Neural progenitor cell (in vitro differentiated cells): ENCODE measurements at regions not wholly inside any gene's neighbourhood (a gene's known extent, or its start where the extent isn't known, plus 50 kb on each side); places are given as distances from the start of the nearest gene placed in this dataset.

Experiments used
- DNase-seq: peaks from one replicate; pipeline ENCODE4 v3.0.0-alpha.2; 2016; ENCODE audit warnings: low spot score
- H2AFZ ChIP-seq: fragments of 200-600 bp; sonication (generic); replicated peaks from 2 replicates; pipeline ENCODE4 v1.6.1; 2016; ENCODE audit warnings: antibody characterized with exemption
- H3F3A ChIP-seq: fragments of 200-600 bp; sonication (generic); 2 replicates; pipeline ENCODE4 v1.6.1; 2016; ENCODE audit warnings: antibody characterized with exemption, low read depth
- H3K27ac ChIP-seq: fragments of 200-600 bp; sonication (generic); 2 replicates; pipeline ENCODE4 v1.5.1; 2016; ENCODE audit warnings: mild to moderate bottlenecking
- H3K27me3 ChIP-seq: fragments of 200-600 bp; sonication (generic); 2 replicates; pipeline ENCODE4 v1.6.1; 2016; ENCODE audit warnings: mild to moderate bottlenecking, moderate library complexity
- H3K36me3 ChIP-seq: fragments of 200-600 bp; sonication (generic); 2 replicates; pipeline ENCODE4 v1.5.1; 2016
- H3K4me1 ChIP-seq: fragments of 200-600 bp; sonication (generic); 2 replicates; pipeline ENCODE4 v1.6.1; 2016; ENCODE audit warnings: mixed run types
- H3K4me2 ChIP-seq: fragments of 200-600 bp; sonication (generic); 2 replicates; pipeline ENCODE4 v1.6.1; 2016
- H3K4me3 ChIP-seq: fragments of 200-600 bp; sonication (generic); 2 replicates; pipeline ENCODE4 v1.5.1; 2016
- H3K79me2 ChIP-seq: fragments of 200-600 bp; sonication (generic); 2 replicates; pipeline ENCODE4 v1.6.1; 2016; ENCODE audit warnings: low read depth
- H3K9ac ChIP-seq: fragments of 200-600 bp; sonication (generic); 2 replicates; pipeline ENCODE4 v1.6.1; 2016
- H3K9me3 ChIP-seq: fragments of 200-600 bp; sonication (generic); 2 replicates; pipeline ENCODE4 v1.5.1; 2016; ENCODE audit warnings: low read depth
- H4K20me1 ChIP-seq: fragments of 200-600 bp; sonication (generic); 2 replicates; pipeline ENCODE4 v1.6.1; 2016; ENCODE audit warnings: low read depth
- H3K27ac Mint-ChIP-seq: 3 replicates; pipeline ENCODE4 v1.8.0; 2021; ENCODE audit warnings: mixed read lengths
- H3K27me3 Mint-ChIP-seq: 2 replicates; pipeline ENCODE4 v1.8.0; 2022; ENCODE audit warnings: low read depth, mild to moderate bottlenecking, inconsistent platforms, moderate library complexity, mixed read lengths; ENCODE audit not compliant: insufficient read depth
- H3K36me3 Mint-ChIP-seq: 3 replicates; pipeline ENCODE4 v1.8.0; 2021; ENCODE audit warnings: mixed read lengths
- H3K4me1 Mint-ChIP-seq: 3 replicates; pipeline ENCODE4 v1.8.0; 2021; ENCODE audit warnings: mixed read lengths
- H3K4me3 Mint-ChIP-seq: 3 replicates; pipeline ENCODE4 v1.8.0; 2021; ENCODE audit warnings: mild to moderate bottlenecking, moderate library complexity, mixed read lengths
- H3K9me3 Mint-ChIP-seq: 3 replicates; pipeline ENCODE4 v1.8.0; 2020; ENCODE audit warnings: mixed read lengths
- CTCF ChIP-seq: fragments of 200-600 bp; sonication (generic); IDR thresholded peaks from 2 replicates; pipeline ENCODE4 v1.5.1; 2017; ENCODE audit warnings: antibody characterized with exemption, mild to moderate bottlenecking
- EZH2 ChIP-seq: fragments of 200-600 bp; sonication (generic); IDR thresholded peaks from 2 replicates; pipeline ENCODE4 v1.6.1; 2017; ENCODE audit warnings: antibody characterized with exemption, mild to moderate bottlenecking, moderate library complexity
- EZH2phosphoT487 ChIP-seq: fragments of 200-600 bp; sonication (generic); IDR thresholded peaks from 2 replicates; pipeline ENCODE4 v1.6.1; 2017; ENCODE audit warnings: antibody characterized with exemption

GRCh38 chr10:91017198-91017597 is 96.3 kb upstream of the ANKRD1 start:
- no peaks in the 10 kb centered on the region for H3K36me3 ChIP-seq
- Mint-ChIP-seq H3K36me3 (no peaks in the 10 kb centered on the region), H3K27me3 (peaks cover 5% of the 10 kb centered on the region), H3K27ac (no peak overlapping the region), H3K9me3 (no peaks in the 10 kb centered on the region), H3K4me3 (no peak overlapping the region), H3K4me1 (no peaks in the 10 kb centered on the region)
- no peak for TF ChIP-seq CTCF
- no peak for TF ChIP-seq EZH2
- TF ChIP-seq EZH2phosphoT487 = no peak
- H3K27ac ChIP-seq = no peak overlapping the region
- H2AFZ ChIP-seq = no peak overlapping the region
- H4K20me1 ChIP-seq = no peaks in the 10 kb centered on the region
- no peaks in the 10 kb centered on the region for H3K4me1 ChIP-seq
- DNase-seq = no peak
- H3F3A ChIP-seq = no peaks in the 10 kb centered on the region
- no peak overlapping the region for H3K4me2 ChIP-seq
- no peaks in the 10 kb centered on the region for H3K27me3 ChIP-seq
- H3K79me2 ChIP-seq = no peaks in the 10 kb centered on the region
- no peak overlapping the region for H3K4me3 ChIP-seq
- H3K9ac ChIP-seq = no peak overlapping the region
- H3K9me3 ChIP-seq = no peaks in the 10 kb centered on the region

- TF ChIP-seq EZH2phosphoT487 (no peak), CTCF (no peak), EZH2 (no peak)
- Histone ChIP-seq H3F3A (no peaks in the 10 kb centered on the region), H3K36me3 (no peaks in the 10 kb centered on the region), H3K4me3 (no peak overlapping the region), H3K79me2 (no peaks in the 10 kb centered on the region), H3K27ac (no peak overlapping the region), H3K9ac (no peak overlapping the region), H3K4me1 (no peaks in the 10 kb centered on the region), H4K20me1 (no peaks in the 10 kb centered on the region), H2AFZ (no peak overlapping the region), H3K27me3 (no peaks in the 10 kb centered on the region), H3K9me3 (no peaks in the 10 kb centered on the region), H3K4me2 (no peak overlapping the region)
- peaks cover 1% of the 10 kb centered on the region for H3K36me3 Mint-ChIP-seq
- H3K9me3 Mint-ChIP-seq = peaks cover 6% of the 10 kb centered on the region
- peaks cover 18% of the 10 kb centered on the region for H3K4me1 Mint-ChIP-seq
- no peak overlapping the region for H3K4me3 Mint-ChIP-seq
- H3K27ac Mint-ChIP-seq = no peak overlapping the region
- peaks cover 5% of the 10 kb centered on the region for H3K27me3 Mint-ChIP-seq
- no peak for DNase-seq
Observed at GRCh38 chr10:91021901-91022300, 101.0 kb upstream of the ANKRD1 start.

- no peaks in the 10 kb centered on the region for H4K20me1 ChIP-seq
- H3K4me3 Mint-ChIP-seq = no peak overlapping the region
- H3K9me3 ChIP-seq = no peaks in the 10 kb centered on the region
- no peaks in the 10 kb centered on the region for H3K36me3 ChIP-seq
- peaks cover 18% of the 10 kb centered on the region for H3K4me1 Mint-ChIP-seq
- no peak overlapping the region for H2AFZ ChIP-seq
- peaks cover 3% of the 10 kb centered on the region for H3K36me3 Mint-ChIP-seq
- H3K4me1 ChIP-seq = no peaks in the 10 kb centered on the region
- peak overlapping the region; percentile 22 for H3K27ac Mint-ChIP-seq
- DNase-seq = no peak
- no peak overlapping the region for H3K9ac ChIP-seq
- H3K27ac ChIP-seq = no peak overlapping the region
- no peaks in the 10 kb centered on the region for H3K79me2 ChIP-seq
- no peaks in the 10 kb centered on the region for H3K27me3 ChIP-seq
- H3F3A ChIP-seq = no peaks in the 10 kb centered on the region
- no peak overlapping the region for H3K4me2 ChIP-seq
- H3K4me3 ChIP-seq = no peak overlapping the region
- no peak for TF ChIP-seq EZH2phosphoT487
- no peak for TF ChIP-seq CTCF
- TF ChIP-seq EZH2 = no peak
- peaks cover 6% of the 10 kb centered on the region for H3K9me3 Mint-ChIP-seq
- H3K27me3 Mint-ChIP-seq = peaks cover 5% of the 10 kb centered on the region
Observed at GRCh38 chr10:91022390-91022789, 101.5 kb upstream of the ANKRD1 start.
